GM12864 (cell line): ENCODE measurements at regions not wholly inside any gene's neighbourhood (a gene's known extent, or its start where the extent isn't known, plus 50 kb on each side); places are given as distances from the start of the nearest gene placed in this dataset.

Experiments used
- DNase-seq: peaks from one replicate; pipeline ENCODE4 v3.0.0-alpha.2; 2011; ENCODE audit warnings: low read depth
- H3K4me3 ChIP-seq: 2 replicates; pipeline ENCODE4 v1.5.1; 2011; ENCODE audit warnings: mild to moderate bottlenecking, low read depth, low read length, control low read depth
- CTCF ChIP-seq: IDR thresholded peaks from 2 replicates; pipeline ENCODE4 v1.5.1; 2011; ENCODE audit warnings: low read depth, mild to moderate bottlenecking, moderate library complexity, low read length, control low read depth, inconsistent platforms; ENCODE audit errors: missing control alignments

GRCh38 chr2:23132000-23132399, 253.0 kb upstream of the KLHL29 start:
- TF ChIP-seq CTCF = no peak
- no peak overlapping the region for H3K4me3 ChIP-seq
- DNase-seq = no peak

GRCh38 chr2:23132823-23133595, 252.0 kb upstream of the KLHL29 start:
- DNase-seq = no peak
- no peak overlapping the region for H3K4me3 ChIP-seq
- TF ChIP-seq CTCF = no peak

GRCh38 chr2:23134726-23135125, 250.3 kb upstream of the KLHL29 start:
- no peak overlapping the region for H3K4me3 ChIP-seq
- DNase-seq = no peak
- no peak for TF ChIP-seq CTCF

GRCh38 chr2:23135481-23136100, 249.4 kb upstream of the KLHL29 start:
- TF ChIP-seq CTCF = no peak
- no peak for DNase-seq
- H3K4me3 ChIP-seq = no peak overlapping the region

GRCh38 chr2:23137166-23137565, 247.8 kb upstream of the KLHL29 start:
- no peak for TF ChIP-seq CTCF
- DNase-seq = no peak
- H3K4me3 ChIP-seq = no peak overlapping the region

GRCh38 chr2:23138701-23139100, 246.3 kb upstream of the KLHL29 start:
- TF ChIP-seq CTCF = no peak
- no peak overlapping the region for H3K4me3 ChIP-seq
- DNase-seq = no peak

GRCh38 chr2:23145460-23145859, 239.5 kb upstream of the KLHL29 start:
- no peak overlapping the region for H3K4me3 ChIP-seq
- DNase-seq = no peak
- no peak for TF ChIP-seq CTCF
